BLaER1 treated with 17β-estradiol and CSF1 and Interleukin-3, amounts not matched to agents 10 nM and 100 nM (cell line): ENCODE measurements at regions not wholly inside any gene's neighbourhood (a gene's known extent, or its start where the extent isn't known, plus 50 kb on each side); places are given as distances from the start of the nearest gene placed in this dataset.
A peak's percentile ranks its signal among the peaks of the same experiment; 100 is the strongest.

Experiments used
- H3K27ac ChIP-seq, 11 experiments: shearing (Covaris generic); formaldehyde crosslinking; 2 replicates each; pipeline ENCODE4 v1.8.1; 2022
- H3K27me3 ChIP-seq, 11 experiments: shearing (Covaris generic); formaldehyde crosslinking; 2 replicates each; pipeline ENCODE4 v1.8.1; 2022
- H3K36me3 ChIP-seq, 11 experiments: shearing (Covaris generic); formaldehyde crosslinking; 2 replicates each; pipeline ENCODE4 v1.8.1; 2022
- H3K4me1 ChIP-seq, 10 experiments: shearing (Covaris generic); formaldehyde crosslinking; 2 replicates each; pipeline ENCODE4 v1.8.1; 2022
- H3K4me2 ChIP-seq, 11 experiments: shearing (Covaris generic); formaldehyde crosslinking; 2 replicates each; pipeline ENCODE4 v1.8.1; 2022
- H3K4me3 ChIP-seq, 10 experiments: shearing (Covaris generic); formaldehyde crosslinking; 2 replicates each; pipeline ENCODE4 v1.8.1; 2022
- H3K9ac ChIP-seq, 11 experiments: shearing (Covaris generic); formaldehyde crosslinking; 2 replicates each; pipeline ENCODE4 v1.8.1; 2022
- H3K9me3 ChIP-seq, 11 experiments: shearing (Covaris generic); formaldehyde crosslinking; replicated peaks in 1 of 11; 2 replicates each; pipeline ENCODE4 v1.8.1; 2022
- H4K20me1 ChIP-seq, 11 experiments: shearing (Covaris generic); formaldehyde crosslinking; 2 replicates each; pipeline ENCODE4 v1.8.1; 2022
- Cebpa-rat ChIP-seq, 11 experiments: shearing (Covaris generic); IDR thresholded peaks; 2 replicates each; pipeline ENCODE4 v1.8.1; 2022

GRCh38 chr9:120136696-120137095 is 443.3 kb downstream of the CDK5RAP2 start:
- H3K4me3 ChIP-seq: no peak overlapping the region
- H3K36me3 ChIP-seq: no peaks in the 10 kb centered on the region
- no peak overlapping the region for H3K9ac ChIP-seq
- no peaks in the 10 kb centered on the region for H4K20me1 ChIP-seq
- no peak overlapping the region for H3K27ac ChIP-seq
- H3K4me2 ChIP-seq: no peak overlapping the region
- no peaks in the 10 kb centered on the region for H3K27me3 ChIP-seq
- TF ChIP-seq Cebpa-rat (IDR thresholded peaks at IDR 0.05): no peak
- peaks cover 32 to 40% (median 37%) of the 10 kb centered on the region in 11 experiments for H3K9me3 ChIP-seq
- H3K4me1 ChIP-seq: no peaks in the 10 kb centered on the region

- no peak overlapping the region for H3K9ac ChIP-seq
- no peak overlapping the region for H3K4me2 ChIP-seq
- TF ChIP-seq Cebpa-rat (IDR thresholded peaks at IDR 0.05): no peak
- no peaks in the 10 kb centered on the region for H4K20me1 ChIP-seq
- H3K9me3 ChIP-seq: peaks cover 0 to 5% (median 0%) of the 10 kb centered on the region in 11 experiments; a peak in 4 of 22 replicates
- no peaks in the 10 kb centered on the region for H3K27me3 ChIP-seq
- H3K4me3 ChIP-seq: no peak overlapping the region
- H3K36me3 ChIP-seq: no peaks in the 10 kb centered on the region
- no peak overlapping the region for H3K27ac ChIP-seq
- H3K4me1 ChIP-seq: no peaks in the 10 kb centered on the region
These were observed 462.9 kb downstream of the CDK5RAP2 start for GRCh38 chr9:120117081-120117480.

GRCh38 chr9:120110520-120110919 is 469.4 kb downstream of the CDK5RAP2 start:
- Histone ChIP-seq H3K27ac (no peak overlapping the region), H3K4me1 (peaks cover 0 to 19% (median 10%) of the 10 kb centered on the region in 10 experiments; a peak in 14 of 20 replicates), H3K9me3 (no peaks in the 10 kb centered on the region), H3K4me3 (no peak overlapping the region), H4K20me1 (no peaks in the 10 kb centered on the region), H3K9ac (no peak overlapping the region), H3K36me3 (no peaks in the 10 kb centered on the region), H3K27me3 (no peaks in the 10 kb centered on the region), H3K4me2 (no peak overlapping the region)
- TF ChIP-seq Cebpa-rat (IDR thresholded peaks at IDR 0.05): no peak

GRCh38 chr9:120109242-120109641 is 470.7 kb downstream of the CDK5RAP2 start:
- no peaks in the 10 kb centered on the region for H3K36me3 ChIP-seq
- no peak overlapping the region for H3K4me3 ChIP-seq
- H3K27ac ChIP-seq: no peak overlapping the region; a peak in 1 of 22 replicates
- no peaks in the 10 kb centered on the region for H4K20me1 ChIP-seq
- H3K4me1 ChIP-seq: peaks cover 0 to 19% (median 10%) of the 10 kb centered on the region in 10 experiments; a peak in 14 of 20 replicates
- H3K9me3 ChIP-seq: no peaks in the 10 kb centered on the region
- TF ChIP-seq Cebpa-rat (IDR thresholded peaks at IDR 0.05): no peak
- H3K4me2 ChIP-seq: peak overlapping the region in 7 of 11 experiments; percentile 3 to 47 (median 37); a peak in 13 of 22 replicates
- no peaks in the 10 kb centered on the region for H3K27me3 ChIP-seq
- no peak overlapping the region for H3K9ac ChIP-seq

GRCh38 chr9:120107138-120107537 is 472.8 kb downstream of the CDK5RAP2 start:
- peaks cover 0 to 19% (median 10%) of the 10 kb centered on the region in 10 experiments; a peak in 14 of 20 replicates for H3K4me1 ChIP-seq
- no peak overlapping the region for H3K4me3 ChIP-seq
- no peaks in the 10 kb centered on the region for H3K9me3 ChIP-seq
- no peak overlapping the region for H3K9ac ChIP-seq
- H3K36me3 ChIP-seq: no peaks in the 10 kb centered on the region
- no peak overlapping the region for H3K27ac ChIP-seq
- H3K27me3 ChIP-seq: no peaks in the 10 kb centered on the region
- H3K4me2 ChIP-seq: no peak overlapping the region
- no peak for TF ChIP-seq Cebpa-rat (IDR thresholded peaks at IDR 0.05)
- H4K20me1 ChIP-seq: no peaks in the 10 kb centered on the region

- H3K4me2 ChIP-seq: no peak overlapping the region
- H3K9me3 ChIP-seq: no peaks in the 10 kb centered on the region
- H4K20me1 ChIP-seq: no peaks in the 10 kb centered on the region
- TF ChIP-seq Cebpa-rat (IDR thresholded peaks at IDR 0.05): no peak
- H3K4me3 ChIP-seq: no peak overlapping the region
- no peak overlapping the region for H3K27ac ChIP-seq
- H3K9ac ChIP-seq: no peak overlapping the region
- H3K36me3 ChIP-seq: no peaks in the 10 kb centered on the region
- H3K4me1 ChIP-seq: peaks cover 0 to 19% (median 10%) of the 10 kb centered on the region in 10 experiments; a peak in 14 of 20 replicates
- no peaks in the 10 kb centered on the region for H3K27me3 ChIP-seq
These were observed 475.2 kb downstream of the CDK5RAP2 start for GRCh38 chr9:120104771-120105170.

- Histone ChIP-seq H3K36me3 (no peaks in the 10 kb centered on the region), H3K9ac (no peak overlapping the region), H3K4me2 (no peak overlapping the region), H3K4me3 (no peak overlapping the region), H3K27me3 (no peaks in the 10 kb centered on the region), H3K27ac (no peak overlapping the region), H4K20me1 (no peaks in the 10 kb centered on the region), H3K4me1 (no peaks in the 10 kb centered on the region), H3K9me3 (no peaks in the 10 kb centered on the region)
- TF ChIP-seq Cebpa-rat (IDR thresholded peaks at IDR 0.05): no peak
These were observed 479.4 kb downstream of the CDK5RAP2 start for GRCh38 chr9:120100595-120100994.

GRCh38 chr9:120099065-120099464 is 480.9 kb downstream of the CDK5RAP2 start:
- Histone ChIP-seq H3K9me3 (no peaks in the 10 kb centered on the region), H4K20me1 (no peaks in the 10 kb centered on the region), H3K27ac (no peak overlapping the region), H3K4me2 (no peak overlapping the region), H3K36me3 (no peaks in the 10 kb centered on the region), H3K4me3 (no peak overlapping the region), H3K9ac (no peak overlapping the region), H3K27me3 (no peaks in the 10 kb centered on the region), H3K4me1 (no peaks in the 10 kb centered on the region)
- TF ChIP-seq Cebpa-rat (IDR thresholded peaks at IDR 0.05): no peak

- Histone ChIP-seq H3K9me3 (no peaks in the 10 kb centered on the region), H4K20me1 (no peaks in the 10 kb centered on the region), H3K4me3 (no peak overlapping the region), H3K27ac (no peak overlapping the region), H3K27me3 (no peaks in the 10 kb centered on the region), H3K9ac (no peak overlapping the region), H3K36me3 (no peaks in the 10 kb centered on the region), H3K4me2 (no peak overlapping the region), H3K4me1 (no peaks in the 10 kb centered on the region)
- no peak for TF ChIP-seq Cebpa-rat (IDR thresholded peaks at IDR 0.05)
These were observed 481.4 kb downstream of the CDK5RAP2 start for GRCh38 chr9:120098584-120098983.

GRCh38 chr9:120091206-120091605 is 488.8 kb downstream of the CDK5RAP2 start:
- Histone ChIP-seq H3K4me2 (no peak overlapping the region), H3K27me3 (no peaks in the 10 kb centered on the region), H3K9me3 (peaks cover 3 to 8% (median 5%) of the 10 kb centered on the region in 11 experiments; a peak in 18 of 22 replicates), H3K9ac (no peak overlapping the region), H3K27ac (no peak overlapping the region), H3K36me3 (no peaks in the 10 kb centered on the region), H4K20me1 (no peaks in the 10 kb centered on the region), H3K4me3 (no peak overlapping the region), H3K4me1 (no peaks in the 10 kb centered on the region)
- no peak for TF ChIP-seq Cebpa-rat (IDR thresholded peaks at IDR 0.05)
